ENCODE measurements at regions not wholly inside any gene's neighbourhood (a gene's known extent, or its start where the extent isn't known, plus 50 kb on each side); places are given as distances from the start of the nearest gene placed in this dataset.

GRCh38 chr1:57719274-57719673 lies 295.4 kb upstream of the DAB1 start:
- ATAC-seq (no peak), DNase-seq (no peak)

GRCh38 chr1:57713501-57713900 lies 289.6 kb upstream of the DAB1 start:
- no peak for DNase-seq

GRCh38 chr1:57712846-57713245 lies 289.0 kb upstream of the DAB1 start:
- ATAC-seq: no peak
- no peak for DNase-seq

More at GRCh38 chr1:57713501-57713900, 289.6 kb upstream of the DAB1 start:
- no peak for ATAC-seq

- DNase-seq (no peak), ATAC-seq (no peak)
Observed at GRCh38 chr1:57711326-57711725, 287.5 kb upstream of the DAB1 start.

- ATAC-seq: no peak
Observed at GRCh38 chr1:57707631-57708030, 283.8 kb upstream of the DAB1 start.

GRCh38 chr1:57704811-57705210 lies 281.0 kb upstream of the DAB1 start:
- no peak for ATAC-seq
- no peak for DNase-seq

More at GRCh38 chr1:57707631-57708030, 283.8 kb upstream of the DAB1 start:
- no peak for DNase-seq

GRCh38 chr1:57704231-57704630 lies 280.4 kb upstream of the DAB1 start:
- DNase-seq (no peak), ATAC-seq (no peak)

- no peak for ATAC-seq
Observed at GRCh38 chr1:57696904-57697303, 273.0 kb upstream of the DAB1 start.

GRCh38 chr1:57696043-57696442 lies 272.2 kb upstream of the DAB1 start:
- ATAC-seq (no peak), DNase-seq (no peak)

More at GRCh38 chr1:57696904-57697303, 273.0 kb upstream of the DAB1 start:
- no peak for DNase-seq

- DNase-seq (no peak), ATAC-seq (no peak)
Observed at GRCh38 chr1:57686306-57686705, 262.4 kb upstream of the DAB1 start.

GRCh38 chr1:57683037-57683942 lies 259.4 kb upstream of the DAB1 start:
- DNase-seq (no peak), ATAC-seq (no peak)

GRCh38 chr1:57678138-57678537 lies 254.3 kb upstream of the DAB1 start:
- no peak for ATAC-seq
- no peak for DNase-seq

GRCh38 chr1:57675776-57676175 lies 251.9 kb upstream of the DAB1 start:
- no peak for ATAC-seq
- DNase-seq: no peak

GRCh38 chr1:57674801-57675200 lies 250.9 kb upstream of the DAB1 start:
- DNase-seq: no peak
- ATAC-seq: no peak

GRCh38 chr1:57672346-57673140 lies 248.7 kb upstream of the DAB1 start:
- ATAC-seq: no peak
- no peak for DNase-seq

GRCh38 chr1:57671750-57672149 lies 247.9 kb upstream of the DAB1 start:
- DNase-seq: no peak
- no peak for ATAC-seq

GRCh38 chr1:57659804-57660203 lies 235.9 kb upstream of the DAB1 start:
- no peak for ATAC-seq
- no peak for DNase-seq

GRCh38 chr1:57655161-57655560 lies 231.3 kb upstream of the DAB1 start:
- ATAC-seq (no peak), DNase-seq (no peak)

- no peak for ATAC-seq
- no peak for DNase-seq
Observed at GRCh38 chr1:57644667-57645066, 220.8 kb upstream of the DAB1 start.

GRCh38 chr1:57638239-57638638 lies 214.4 kb upstream of the DAB1 start:
- peak; percentile 9 for ATAC-seq
- DNase-seq: no peak

GRCh38 chr1:57637155-57637554 lies 213.3 kb upstream of the DAB1 start:
- ATAC-seq (no peak), DNase-seq (no peak)

GRCh38 chr1:57633881-57634280 lies 210.0 kb upstream of the DAB1 start:
- DNase-seq: no peak
- ATAC-seq: no peak

GRCh38 chr1:57633056-57633455 lies 209.2 kb upstream of the DAB1 start:
- DNase-seq (no peak), ATAC-seq (no peak)
